ENCODE measurements at regions not wholly inside any gene's neighbourhood (a gene's known extent, or its start where the extent isn't known, plus 50 kb on each side); places are given as distances from the start of the nearest gene placed in this dataset.

DNA sequence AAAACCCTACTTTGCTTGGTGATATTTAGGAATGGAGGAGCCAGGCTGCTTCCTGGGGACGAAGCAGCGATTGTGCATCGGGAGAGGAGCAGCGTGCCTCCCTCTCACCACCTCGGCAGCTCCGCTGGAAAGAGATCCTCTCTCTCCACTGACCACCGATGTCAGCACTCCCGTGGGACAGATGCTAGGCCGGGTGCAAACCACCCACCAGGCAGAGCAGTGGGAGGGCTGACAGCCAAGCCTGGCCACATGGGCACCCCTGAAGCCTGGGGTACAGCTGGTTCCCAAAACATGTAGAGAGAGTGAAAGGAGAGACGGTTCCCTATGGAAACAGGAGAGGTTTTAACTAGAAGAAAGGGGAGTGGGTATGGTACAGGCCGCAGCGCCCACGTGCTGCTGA, 220.0 kb downstream of the ANKRD60 start:
- Histone ChIP-seq H3K9me1 (ENCODE audit: insufficient read depth, low read length) (no peaks in the 10 kb centered on the region), H3K4me3 (ENCODE audit: insufficient read depth, low read depth, low read length) (no peak overlapping the region), H3K79me1 (ENCODE audit: low read depth in 1 of 2, low read length in 2 of 2) (no peaks in the 10 kb centered on the region), H4K5ac (ENCODE audit: low read depth, low read length) (no peak overlapping the region), H3K23ac (ENCODE audit: low read depth, low read length) (no peak overlapping the region), H3K4ac (ENCODE audit: low read depth, low read length) (no peak overlapping the region), H3K18ac (ENCODE audit: low read depth, low read length) (no peak overlapping the region), H2AFZ (replicated peaks; ENCODE audit: low read length, poor library complexity) (no peak overlapping the region), H3K14ac (replicated peaks; ENCODE audit: low read depth, low read length) (no peak overlapping the region), H2AK9ac (replicated peaks; ENCODE audit: low read depth, low read length, poor library complexity) (no peak overlapping the region), H2BK20ac (ENCODE audit: low read depth, low read length) (no peak overlapping the region), H2AK5ac (ENCODE audit: low read depth, low read length) (no peak overlapping the region), H2BK15ac (ENCODE audit: low read depth, low read length) (no peak overlapping the region), H3K4me1 (ENCODE audit: control insufficient read depth, insufficient read depth, low read length) (no peaks in the 10 kb centered on the region), H3K4me2 (ENCODE audit: low read depth, low read length) (no peak overlapping the region), H4K91ac (ENCODE audit: insufficient read depth, low read depth, low read length) (no peak overlapping the region), H3K27ac (ENCODE audit: insufficient read depth, low read length) (no peak overlapping the region), H3K9ac (ENCODE audit: low read depth, low read length) (no peak overlapping the region), H4K8ac (ENCODE audit: low read depth in 2 of 2, low read length in 2 of 2) (no peak overlapping the region), H3K27me3 (ENCODE audit: control insufficient read depth, insufficient read depth, low read length) (no peaks in the 10 kb centered on the region), H2BK5ac (ENCODE audit: low read depth, low read length, poor library complexity, severe bottlenecking) (no peak overlapping the region), H3K9me3 (ENCODE audit: control insufficient read depth, insufficient read depth, low read length) (no peaks in the 10 kb centered on the region), H2BK120ac (ENCODE audit: low read depth, low read length) (no peak overlapping the region), H3K56ac (ENCODE audit: extremely low read depth, insufficient read depth, low read length) (no peak overlapping the region), H3K36me3 (ENCODE audit: control insufficient read depth, insufficient read depth, low read length) (no peaks in the 10 kb centered on the region), H4K20me1 (ENCODE audit: insufficient read depth, low read length) (no peaks in the 10 kb centered on the region)
- no peak for TF ChIP-seq BHLHE40 (IDR thresholded peaks at IDR 0.05; ENCODE audit: low read depth, low read length)
- TF ChIP-seq POLR2A (IDR thresholded peaks at IDR 0.05; ENCODE audit: low read depth, low read length) = no peak
- no peak for TF ChIP-seq SMC3 (IDR thresholded peaks at IDR 0.05; ENCODE audit: low read depth, low read length)
- no peak for TF ChIP-seq MAZ (IDR thresholded peaks at IDR 0.05; ENCODE audit: borderline replicate concordance, low read depth, low read length)
- no peak for TF ChIP-seq MAFK (IDR thresholded peaks at IDR 0.05; ENCODE audit: low read depth, low read length)
- no peak for TF ChIP-seq NFE2L2 (IDR thresholded peaks at IDR 0.05; ENCODE audit: low read depth, low read length)
- no peak for TF ChIP-seq RCOR1 (IDR thresholded peaks at IDR 0.05; ENCODE audit: insufficient replicate concordance, low read length)
- TF ChIP-seq FOS (IDR thresholded peaks at IDR 0.05; ENCODE audit: low read depth, low read length) = no peak
- no peak for TF ChIP-seq MXI1 (IDR thresholded peaks at IDR 0.05; ENCODE audit: borderline replicate concordance, low read depth, low read length)
- no peak for TF ChIP-seq RFX5 (IDR thresholded peaks at IDR 0.05; ENCODE audit: low read depth, low read length)
- TF ChIP-seq, protein P1, sequence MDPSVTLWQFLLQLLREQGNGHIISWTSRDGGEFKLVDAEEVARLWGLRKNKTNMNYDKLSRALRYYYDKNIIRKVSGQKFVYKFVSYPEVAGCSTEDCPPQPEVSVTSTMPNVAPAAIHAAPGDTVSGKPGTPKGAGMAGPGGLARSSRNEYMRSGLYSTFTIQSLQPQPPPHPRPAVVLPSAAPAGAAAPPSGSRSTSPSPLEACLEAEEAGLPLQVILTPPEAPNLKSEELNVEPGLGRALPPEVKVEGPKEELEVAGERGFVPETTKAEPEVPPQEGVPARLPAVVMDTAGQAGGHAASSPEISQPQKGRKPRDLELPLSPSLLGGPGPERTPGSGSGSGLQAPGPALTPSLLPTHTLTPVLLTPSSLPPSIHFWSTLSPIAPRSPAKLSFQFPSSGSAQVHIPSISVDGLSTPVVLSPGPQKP (IDR thresholded peaks at IDR 0.05; ENCODE audit: borderline replicate concordance, low read depth, low read length) = no peak
- TF ChIP-seq CEBPB (IDR thresholded peaks at IDR 0.05; ENCODE audit: low read depth, low read length) = no peak
- no peak for TF ChIP-seq CHD1 (IDR thresholded peaks at IDR 0.05; ENCODE audit: low read depth, low read length)
- TF ChIP-seq, protein P2, sequence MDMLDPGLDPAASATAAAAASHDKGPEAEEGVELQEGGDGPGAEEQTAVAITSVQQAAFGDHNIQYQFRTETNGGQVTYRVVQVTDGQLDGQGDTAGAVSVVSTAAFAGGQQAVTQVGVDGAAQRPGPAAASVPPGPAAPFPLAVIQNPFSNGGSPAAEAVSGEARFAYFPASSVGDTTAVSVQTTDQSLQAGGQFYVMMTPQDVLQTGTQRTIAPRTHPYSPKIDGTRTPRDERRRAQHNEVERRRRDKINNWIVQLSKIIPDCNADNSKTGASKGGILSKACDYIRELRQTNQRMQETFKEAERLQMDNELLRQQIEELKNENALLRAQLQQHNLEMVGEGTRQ (IDR thresholded peaks at IDR 0.05; ENCODE audit: low read depth, low read length) = no peak
- no peak for TF ChIP-seq RAD21 (IDR thresholded peaks at IDR 0.05; ENCODE audit: low read length)
- TF ChIP-seq, protein P3, sequence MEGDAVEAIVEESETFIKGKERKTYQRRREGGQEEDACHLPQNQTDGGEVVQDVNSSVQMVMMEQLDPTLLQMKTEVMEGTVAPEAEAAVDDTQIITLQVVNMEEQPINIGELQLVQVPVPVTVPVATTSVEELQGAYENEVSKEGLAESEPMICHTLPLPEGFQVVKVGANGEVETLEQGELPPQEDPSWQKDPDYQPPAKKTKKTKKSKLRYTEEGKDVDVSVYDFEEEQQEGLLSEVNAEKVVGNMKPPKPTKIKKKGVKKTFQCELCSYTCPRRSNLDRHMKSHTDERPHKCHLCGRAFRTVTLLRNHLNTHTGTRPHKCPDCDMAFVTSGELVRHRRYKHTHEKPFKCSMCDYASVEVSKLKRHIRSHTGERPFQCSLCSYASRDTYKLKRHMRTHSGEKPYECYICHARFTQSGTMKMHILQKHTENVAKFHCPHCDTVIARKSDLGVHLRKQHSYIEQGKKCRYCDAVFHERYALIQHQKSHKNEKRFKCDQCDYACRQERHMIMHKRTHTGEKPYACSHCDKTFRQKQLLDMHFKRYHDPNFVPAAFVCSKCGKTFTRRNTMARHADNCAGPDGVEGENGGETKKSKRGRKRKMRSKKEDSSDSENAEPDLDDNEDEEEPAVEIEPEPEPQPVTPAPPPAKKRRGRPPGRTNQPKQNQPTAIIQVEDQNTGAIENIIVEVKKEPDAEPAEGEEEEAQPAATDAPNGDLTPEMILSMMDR (conservative IDR thresholded peaks at IDR 0.05; ENCODE audit: low read depth, low read length) = no peak
- DNase-seq (no peak), ATAC-seq (ENCODE audit: low read depth) (no peak)
- WGBS, 2 experiments (ENCODE audit: extremely low coverage in 2 of 2, insufficient read length in 1 of 2) = 41% methylated on average over 5 of the region's 13 CpGs; no CpG with 5 or more reads in 1 of the 2 experiments
- in situ Hi-C loops (cut with MboI; ENCODE audit: low sequenced_read_pairs) (no loop called here), dilution Hi-C loops (cut with HindIII; ENCODE audit: low sequenced_read_pairs, unreplicated experiment) (no loop called here), intact Hi-C loops (cut with micrococcal nuclease) (no loop called here)
- ChIA-PET POLR2A (ENCODE audit: unreplicated experiment) (no interaction called here), CTCF (no interaction called here)
- BruUV-seq (replicated peaks) = no TSS peak

All from IMR-90 (cell line).